HG03025 (cell line): ENCODE measurements at regions not wholly inside any gene's neighbourhood (a gene's known extent, or its start where the extent isn't known, plus 50 kb on each side); places are given as distances from the start of the nearest gene placed in this dataset.

Source experiments
- ATAC-seq: cut with Tn5 transposase; IDR thresholded peaks from one replicate; pipeline ENCODE4 v1.9.1; 2021; ENCODE audit warnings: mild to moderate bottlenecking, moderate library complexity; ENCODE audit not compliant: unreplicated experiment, low FRiP score

DNA sequence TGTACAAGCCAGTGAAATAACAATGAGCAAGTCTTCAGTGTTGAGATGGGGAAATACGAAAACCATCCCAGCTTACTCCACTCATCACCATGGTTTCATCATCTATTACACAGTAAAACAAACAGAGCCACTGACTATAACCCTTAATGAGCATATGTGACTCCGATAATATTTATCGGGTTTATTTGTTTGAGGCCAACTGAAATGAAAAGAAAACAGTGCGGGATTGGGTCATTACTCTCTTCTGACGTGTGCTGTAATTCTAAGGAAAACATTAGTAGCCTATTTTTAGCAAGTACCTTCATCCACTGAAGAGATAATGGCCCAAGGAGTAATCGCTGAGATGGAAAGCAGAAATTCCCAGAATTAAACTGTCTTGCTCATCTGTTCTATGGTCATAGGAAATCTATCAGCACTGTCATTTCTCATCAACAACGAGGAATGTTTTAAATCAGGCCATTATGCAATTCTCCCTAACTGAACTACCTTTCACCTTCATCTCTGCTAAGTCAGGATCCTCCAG lies 716.5 kb downstream of the INHBA start:
- no peak for ATAC-seq

- no peak for ATAC-seq
Observed at GRCh38 chr7:40983111-40983510, 719.8 kb downstream of the INHBA start.

- no peak for ATAC-seq
Observed at GRCh38 chr7:40979296-40979695, 723.6 kb downstream of the INHBA start.

DNA sequence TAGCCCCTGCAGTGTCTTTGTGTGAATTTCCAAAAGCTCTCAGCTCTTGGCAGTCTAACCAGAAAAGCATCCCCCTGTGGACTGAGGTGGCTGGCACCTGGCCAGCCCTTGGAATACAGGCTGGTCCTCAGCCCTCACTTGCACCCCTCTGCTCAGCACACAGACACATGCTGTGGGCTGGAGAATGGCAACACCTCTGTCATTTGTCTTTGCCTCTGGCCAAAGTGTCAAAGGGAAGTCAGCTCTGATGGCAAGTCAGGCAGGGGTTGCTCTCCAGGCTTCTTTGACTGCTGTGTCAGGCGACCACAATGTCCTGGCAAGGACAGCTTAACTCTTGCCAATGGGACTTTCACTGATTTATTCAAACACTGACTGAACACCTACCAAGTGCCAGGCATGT lies 724.8 kb downstream of the INHBA start:
- ATAC-seq: no peak

DNA sequence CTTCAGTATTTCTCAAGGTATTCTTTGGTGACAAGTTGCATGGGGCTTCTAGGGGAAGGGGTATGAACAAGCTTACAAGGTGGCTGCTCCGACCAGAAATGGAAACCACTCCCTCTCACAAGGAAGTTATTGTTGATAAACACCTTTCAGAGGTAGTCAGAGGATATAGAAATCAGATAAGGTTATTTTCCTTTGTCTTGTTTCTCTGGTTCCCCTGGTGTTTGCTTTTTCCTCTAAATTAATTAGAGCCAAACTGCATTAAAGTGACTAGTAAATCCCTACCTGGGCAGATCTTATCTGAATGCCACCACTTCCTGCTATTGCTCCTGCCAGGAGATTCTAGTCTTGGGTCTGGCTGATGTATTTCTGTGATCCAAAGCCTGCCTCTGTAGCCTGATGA lies 725.4 kb downstream of the INHBA start:
- ATAC-seq: no peak

DNA sequence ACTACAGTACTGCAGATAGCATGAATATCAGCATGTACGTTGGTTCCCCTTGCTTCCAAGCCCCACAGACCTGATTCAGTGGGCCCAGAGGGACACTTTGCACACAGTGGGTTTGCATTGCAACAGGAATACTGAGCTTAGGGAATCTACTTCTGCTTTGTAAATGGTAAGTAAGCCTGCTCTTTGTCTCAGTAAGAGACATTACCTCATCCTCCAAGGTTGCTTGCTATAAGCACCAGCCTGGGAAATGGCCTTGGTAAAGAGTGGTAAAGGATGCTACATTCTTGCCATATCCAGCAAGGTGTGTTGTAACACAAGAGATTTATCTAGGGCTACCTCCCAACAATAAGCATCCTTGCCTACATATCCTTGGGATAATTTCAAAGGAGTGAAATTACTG lies 730.5 kb downstream of the INHBA start:
- ATAC-seq: no peak

GRCh38 chr7:40969641-40970040 lies 733.2 kb downstream of the INHBA start:
- ATAC-seq: no peak

DNA sequence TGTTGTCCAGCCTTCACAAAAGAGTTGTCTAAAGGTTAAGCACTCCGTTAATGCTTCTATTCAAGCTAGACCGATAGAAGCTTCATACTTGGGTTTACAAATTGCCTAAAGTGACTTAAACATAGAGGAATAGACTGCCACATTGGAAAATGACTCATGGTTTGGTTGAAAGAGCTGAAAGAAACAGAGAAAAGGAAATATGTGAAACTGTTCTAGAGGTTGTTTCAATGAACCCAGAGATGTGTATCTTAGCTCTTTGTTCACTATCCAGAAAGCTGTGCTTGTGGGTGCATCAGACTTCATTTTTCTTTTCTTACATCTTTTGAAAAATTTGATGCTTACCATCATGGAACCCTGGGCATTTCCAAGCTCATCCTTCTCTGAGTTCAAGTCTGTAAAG lies 736.2 kb downstream of the INHBA start:
- no peak for ATAC-seq

GRCh38 chr7:40965774-40966173 lies 737.1 kb downstream of the INHBA start:
- ATAC-seq: peak; percentile 47

- ATAC-seq: no peak
Observed at GRCh38 chr7:40965016-40965415, 737.9 kb downstream of the INHBA start.

DNA sequence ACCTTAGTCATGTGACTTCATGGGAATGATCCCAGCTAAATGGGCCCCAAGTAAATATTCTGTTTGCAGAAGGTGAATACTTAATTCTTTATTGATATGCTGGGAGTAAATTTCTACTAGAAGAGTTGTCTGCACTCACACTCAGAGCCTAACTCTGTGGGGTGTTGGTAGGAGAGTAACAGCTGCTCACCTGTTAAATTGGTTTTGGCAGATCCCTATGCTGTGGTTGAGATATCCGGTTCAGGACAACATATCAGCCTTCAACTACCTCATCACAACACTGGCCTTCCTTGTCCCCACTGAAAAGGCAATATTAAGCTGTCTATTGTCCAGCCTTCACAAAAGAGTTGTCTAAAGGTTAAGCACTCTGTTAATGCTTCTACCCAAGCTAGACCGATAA lies 738.3 kb downstream of the INHBA start:
- no peak for ATAC-seq

DNA sequence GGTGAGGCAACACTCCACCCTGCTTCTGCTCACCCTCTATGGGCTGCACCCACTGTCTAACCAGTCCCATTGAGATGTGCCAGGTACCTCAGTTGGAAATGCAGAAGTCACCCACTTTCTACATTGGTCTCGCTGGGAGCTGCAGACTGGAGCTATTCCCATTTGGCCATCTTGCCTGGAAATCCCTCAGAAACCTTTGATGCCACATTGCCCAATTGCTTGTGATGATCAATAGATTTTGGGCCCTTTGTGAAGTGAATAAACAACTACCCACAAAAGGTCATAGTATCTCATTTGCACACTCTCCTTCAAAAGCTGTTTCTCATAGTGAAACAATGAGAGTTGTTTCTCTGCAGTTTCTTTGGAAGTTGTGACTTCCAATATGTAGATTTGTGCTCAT lies 742.9 kb downstream of the INHBA start:
- no peak for ATAC-seq

DNA sequence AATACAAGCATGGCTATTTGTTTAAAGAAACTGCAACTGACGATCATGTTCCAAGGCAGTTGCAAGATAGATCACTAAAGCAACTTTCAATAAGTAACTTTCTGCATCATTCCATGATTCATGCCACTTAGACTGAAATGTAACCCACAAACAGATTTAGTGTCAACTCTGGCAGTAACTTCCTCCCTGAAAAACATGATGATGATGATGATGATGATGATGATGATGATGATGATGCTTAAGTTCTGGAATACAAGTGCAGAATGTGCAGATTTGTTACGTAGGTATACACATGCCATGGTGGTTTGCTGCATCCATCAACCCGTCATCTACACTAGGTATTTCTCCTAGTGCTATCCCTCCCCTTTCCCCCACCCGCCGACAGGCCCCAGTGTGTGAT lies 754.7 kb downstream of the INHBA start:
- no peak for ATAC-seq

GRCh38 chr7:40947566-40947965 lies 755.3 kb downstream of the INHBA start:
- ATAC-seq: no peak

GRCh38 chr7:40946549-40946948 lies 756.3 kb downstream of the INHBA start:
- no peak for ATAC-seq

- no peak for ATAC-seq
Observed at GRCh38 chr7:40945788-40946187, 757.1 kb downstream of the INHBA start.

- ATAC-seq: no peak
Observed at GRCh38 chr7:40944981-40945585, 757.8 kb downstream of the INHBA start.

GRCh38 chr7:40937879-40938278 lies 765.0 kb downstream of the INHBA start:
- no peak for ATAC-seq

GRCh38 chr7:40935435-40935834 lies 767.5 kb downstream of the INHBA start:
- no peak for ATAC-seq

- no peak for ATAC-seq
Observed at GRCh38 chr7:40923626-40924025, 779.3 kb downstream of the INHBA start.

- ATAC-seq: no peak
Observed at GRCh38 chr7:40922316-40922670, 780.6 kb downstream of the INHBA start.

DNA sequence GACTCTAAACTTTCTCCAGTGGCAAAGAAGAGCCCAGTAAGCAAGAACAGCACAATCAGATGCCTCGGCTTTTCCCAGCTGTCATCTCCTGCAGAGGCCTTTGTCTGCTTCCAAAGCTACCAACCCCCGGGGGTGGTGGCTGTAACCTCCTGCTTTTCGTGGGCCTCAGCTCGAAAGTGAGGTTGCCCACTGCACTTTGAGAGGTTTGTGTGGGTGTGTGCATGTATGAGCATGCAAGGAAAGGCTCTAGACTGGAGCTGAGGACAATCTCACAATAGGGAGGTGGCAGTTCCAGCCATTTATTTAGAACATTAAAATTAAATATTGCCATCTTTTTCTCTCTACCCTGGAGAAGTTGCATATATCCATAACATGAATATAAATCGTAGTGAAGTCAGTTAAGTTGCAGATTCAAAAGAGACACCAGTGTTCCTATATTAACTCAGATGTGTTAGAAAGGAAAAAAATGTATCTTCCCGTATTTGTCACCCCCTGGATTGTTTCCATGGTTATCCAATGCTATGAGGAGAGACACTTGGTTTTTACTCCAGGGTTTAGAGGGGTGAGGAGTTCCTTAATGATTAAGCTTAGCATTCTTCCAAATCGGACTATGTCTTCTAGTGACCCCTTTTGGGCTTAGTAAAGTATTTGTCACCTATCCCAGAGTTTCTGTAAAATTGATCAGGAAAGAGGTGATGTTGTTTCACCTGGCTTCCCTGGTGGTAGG lies 781.1 kb downstream of the INHBA start:
- ATAC-seq: no peak
